ENCODE measurements at regions not wholly inside any gene's neighbourhood (a gene's known extent, or its start where the extent isn't known, plus 50 kb on each side); places are given as distances from the start of the nearest gene placed in this dataset.

- no peak for DNase-seq (ENCODE audit: low read depth)
Observed at GRCh38 chr12:60144395-60144794, 548.6 kb downstream of the SLC16A7 start.

DNA sequence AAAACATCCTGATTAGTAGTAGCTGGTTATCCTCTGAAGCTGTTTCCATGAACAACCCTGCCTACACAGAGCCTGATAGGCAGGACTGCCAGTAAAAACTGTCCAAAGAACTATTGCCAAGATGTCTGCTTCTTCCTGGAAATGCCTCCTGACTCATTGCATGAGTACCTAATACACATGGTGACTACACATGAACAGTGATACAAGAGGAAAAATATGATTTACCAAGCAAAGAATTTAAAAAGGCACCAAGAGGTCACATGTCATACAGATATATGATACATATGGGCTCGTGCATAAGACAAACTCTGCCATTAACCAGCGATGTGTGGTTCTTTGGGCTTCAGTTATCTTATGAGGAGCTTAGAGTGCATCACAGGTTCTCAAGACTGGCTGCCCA is 552.3 kb downstream of the SLC16A7 start:
- no peak for DNase-seq (ENCODE audit: low read depth)

DNA sequence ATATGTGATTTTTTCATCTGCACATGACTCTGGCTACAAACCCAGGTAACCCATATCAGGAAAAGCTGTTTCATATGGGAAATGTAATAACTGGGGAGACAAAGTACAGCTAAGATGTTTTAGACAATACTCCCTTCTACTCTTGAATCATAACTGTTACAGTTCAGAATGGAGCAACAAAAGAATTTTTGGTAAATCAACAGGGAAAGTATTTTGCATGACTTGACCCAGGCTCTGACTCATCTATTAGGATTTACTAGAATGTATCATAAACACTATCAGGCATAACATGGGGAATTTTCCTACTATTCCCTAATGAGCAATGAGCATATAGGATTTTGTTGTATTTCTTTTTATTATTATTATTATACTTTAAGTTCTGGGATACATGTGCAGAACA is 553.0 kb downstream of the SLC16A7 start:
- no peak for DNase-seq (ENCODE audit: low read depth)

GRCh38 chr12:60152756-60153155 is 556.9 kb downstream of the SLC16A7 start:
- no peak for DNase-seq (ENCODE audit: low read depth)

DNA sequence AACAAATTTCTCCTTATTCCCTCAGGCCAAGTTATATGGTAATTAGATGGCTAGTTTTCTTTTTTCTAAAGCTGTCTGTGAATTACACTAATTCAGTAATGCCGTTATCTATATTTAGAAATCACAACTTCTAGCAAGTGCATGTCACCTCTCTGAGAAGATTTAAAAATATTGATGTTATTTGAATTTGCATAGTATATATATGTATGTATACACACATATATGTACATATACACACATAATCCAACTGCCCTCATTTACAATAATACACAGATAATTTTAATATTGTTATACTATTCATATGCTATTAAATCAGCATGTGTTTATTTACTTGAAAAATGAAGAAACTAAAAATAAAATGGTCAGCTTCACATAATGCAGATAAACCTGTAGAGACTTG is 563.9 kb downstream of the SLC16A7 start:
- DNase-seq (ENCODE audit: low read depth): no peak

DNA sequence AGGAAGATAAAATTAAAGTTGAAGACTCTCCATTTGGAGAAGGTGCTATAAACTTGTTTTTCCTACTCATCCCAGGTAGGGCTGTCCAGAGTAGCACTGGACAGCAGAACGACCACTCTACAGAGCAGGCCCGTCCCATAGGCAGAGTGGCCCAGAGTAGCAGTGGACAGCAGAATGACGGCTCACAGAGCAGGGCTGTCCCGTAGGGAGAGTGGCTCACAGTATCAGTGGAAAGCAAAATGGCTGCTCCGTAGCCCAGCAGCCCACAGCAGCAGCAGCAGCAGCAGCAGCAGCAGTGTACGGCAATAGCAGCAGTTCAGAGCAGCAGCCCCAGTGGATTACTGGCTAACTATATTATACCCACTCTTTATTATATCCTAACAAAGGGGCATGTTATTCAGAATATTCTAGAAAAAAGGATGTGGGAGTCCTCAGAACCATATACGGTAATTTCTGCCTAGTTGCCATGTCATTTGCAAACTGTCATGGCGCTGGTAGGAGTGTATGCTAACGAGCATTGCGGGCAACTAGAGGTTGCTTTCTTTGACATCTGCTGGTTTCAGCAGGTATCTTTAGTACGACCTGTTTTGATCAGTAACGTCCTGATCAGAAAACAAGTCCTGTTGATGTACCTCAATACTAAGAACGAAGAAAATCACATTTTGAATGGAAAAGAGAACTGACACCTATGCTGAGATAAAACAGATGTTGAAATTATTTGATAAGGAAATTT is 567.3 kb downstream of the SLC16A7 start:
- no peak for DNase-seq (ENCODE audit: low read depth)

DNA sequence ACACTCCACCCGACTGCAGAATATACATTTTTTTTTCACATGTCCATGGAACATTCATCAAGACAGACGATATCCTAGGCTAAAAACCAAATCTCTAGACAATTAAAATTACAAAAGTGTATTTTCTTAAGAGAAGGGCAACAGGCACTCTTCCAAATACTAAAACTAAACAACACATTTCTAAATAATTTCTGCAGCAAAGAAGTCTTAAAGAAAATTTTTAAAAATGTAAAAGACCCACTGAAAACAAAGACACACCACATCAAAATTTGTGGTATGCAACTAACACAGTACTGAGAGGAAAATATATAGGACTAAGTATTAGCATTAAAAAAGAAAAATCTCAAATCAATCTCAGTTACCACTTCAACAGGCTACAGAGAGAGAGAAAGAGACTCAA is 570.0 kb downstream of the SLC16A7 start:
- no peak for DNase-seq (ENCODE audit: low read depth)

- no peak for DNase-seq (ENCODE audit: low read depth)
Observed at GRCh38 chr12:60168441-60168840, 572.6 kb downstream of the SLC16A7 start.

DNA sequence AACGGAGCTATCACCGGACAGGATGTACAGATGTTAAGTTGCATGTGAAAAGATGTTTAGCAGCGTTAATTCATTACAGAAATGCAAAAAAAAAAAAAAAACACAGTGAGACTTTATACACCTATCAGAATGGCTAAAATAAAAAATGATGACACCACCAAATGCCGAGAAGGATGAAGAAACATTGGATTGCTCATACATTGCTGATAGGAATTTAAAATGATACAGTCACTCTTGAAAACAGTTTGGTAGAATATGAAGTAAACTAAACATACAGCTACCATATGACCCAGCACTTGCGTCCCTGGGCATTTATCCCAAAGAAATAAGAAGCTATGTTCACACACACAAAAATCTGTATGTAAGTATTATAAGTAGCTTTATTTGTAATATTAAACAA is 574.1 kb downstream of the SLC16A7 start:
- DNase-seq (ENCODE audit: low read depth): no peak

- DNase-seq (ENCODE audit: low read depth): no peak
Observed at GRCh38 chr12:60172266-60173211, 576.7 kb downstream of the SLC16A7 start.

DNA sequence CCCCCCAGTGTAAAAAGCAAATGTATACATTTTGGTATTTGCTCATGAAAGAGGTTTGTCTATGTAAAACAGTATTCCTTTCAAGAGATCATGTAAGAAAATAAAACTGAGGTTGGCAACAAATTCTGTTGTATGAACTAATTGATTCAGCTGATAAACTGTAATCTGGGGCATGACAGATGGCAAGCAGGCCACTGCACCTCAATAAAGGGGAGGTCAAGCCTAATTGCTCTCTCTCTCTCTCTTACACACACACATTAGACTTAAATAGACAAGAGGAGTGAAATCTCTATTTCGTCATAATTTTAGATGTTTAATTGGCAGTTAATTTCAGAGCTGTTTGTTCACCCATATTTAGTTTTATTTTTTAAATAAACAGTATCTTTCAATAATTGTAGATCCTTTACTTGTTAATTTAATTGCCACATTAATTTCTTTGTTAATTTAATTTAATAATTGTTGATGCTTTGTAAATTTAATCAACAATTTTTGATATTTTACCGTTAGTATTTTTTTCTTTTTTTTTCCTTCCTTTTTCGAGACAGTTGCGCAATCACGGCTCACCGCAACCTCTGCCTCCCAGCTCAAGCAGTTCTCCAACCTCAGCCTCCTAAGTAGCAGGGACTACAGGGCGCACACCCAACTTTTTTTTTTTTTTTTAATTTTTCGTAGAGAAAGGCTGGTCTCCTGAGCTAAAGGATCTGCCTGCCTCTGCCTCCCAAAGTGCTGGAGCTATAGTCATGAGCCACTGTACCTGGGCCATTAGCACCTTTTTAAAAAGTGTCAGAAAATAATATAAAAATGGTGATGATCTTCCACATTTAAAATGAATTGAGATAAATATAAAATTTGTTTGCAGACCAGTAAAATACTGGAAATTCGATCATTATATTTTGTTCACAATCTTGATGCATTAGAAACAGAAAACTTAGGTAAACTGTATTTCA is 577.7 kb downstream of the SLC16A7 start:
- no peak for DNase-seq (ENCODE audit: low read depth)

GRCh38 chr12:60174476-60174875 is 578.6 kb downstream of the SLC16A7 start:
- no peak for DNase-seq (ENCODE audit: low read depth)

DNA sequence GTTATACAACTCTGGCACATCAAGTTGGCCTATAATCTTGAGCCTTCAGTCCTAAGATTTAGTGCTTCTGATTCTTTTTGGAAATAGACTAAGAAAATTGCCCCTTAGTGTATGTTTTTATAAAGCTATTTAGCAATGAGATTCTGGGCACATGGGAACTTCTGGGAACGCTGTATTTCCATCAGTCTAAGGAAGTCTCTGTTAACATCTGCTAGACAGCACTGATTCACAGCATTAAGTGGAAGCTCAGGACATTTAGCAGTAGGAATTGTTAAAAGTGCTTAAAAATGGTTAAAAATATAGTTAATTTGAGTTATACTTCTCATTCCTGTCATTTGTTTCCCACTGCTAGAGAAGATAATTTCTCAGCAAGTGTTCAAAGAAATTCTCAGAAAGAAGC is 579.1 kb downstream of the SLC16A7 start:
- no peak for DNase-seq (ENCODE audit: low read depth)

- no peak for DNase-seq (ENCODE audit: low read depth)
Observed at GRCh38 chr12:60176891-60177290, 581.1 kb downstream of the SLC16A7 start.

GRCh38 chr12:60180298-60180697 is 584.5 kb downstream of the SLC16A7 start:
- DNase-seq (ENCODE audit: low read depth): no peak

DNA sequence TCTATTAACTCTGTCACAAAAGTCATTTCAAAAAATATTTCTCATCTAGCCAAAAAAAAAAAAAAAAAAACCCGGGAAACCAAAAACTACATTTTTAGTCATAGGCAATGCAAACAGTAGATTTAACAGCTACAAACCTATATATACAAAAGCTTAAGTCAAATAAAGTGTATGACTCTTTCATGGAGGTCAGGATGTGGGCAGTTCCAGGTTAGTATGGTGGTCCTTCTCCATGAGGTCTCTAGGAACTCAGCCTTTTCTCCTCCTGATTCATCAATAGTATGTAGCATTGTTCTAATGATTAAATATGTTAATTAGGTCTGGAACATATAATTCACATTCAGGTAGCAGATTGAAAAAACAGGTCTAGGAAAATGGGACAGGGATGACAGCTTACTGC is 586.5 kb downstream of the SLC16A7 start:
- DNase-seq (ENCODE audit: low read depth): no peak

- no peak for DNase-seq (ENCODE audit: low read depth)
Observed at GRCh38 chr12:60184096-60184495, 588.3 kb downstream of the SLC16A7 start.

DNA sequence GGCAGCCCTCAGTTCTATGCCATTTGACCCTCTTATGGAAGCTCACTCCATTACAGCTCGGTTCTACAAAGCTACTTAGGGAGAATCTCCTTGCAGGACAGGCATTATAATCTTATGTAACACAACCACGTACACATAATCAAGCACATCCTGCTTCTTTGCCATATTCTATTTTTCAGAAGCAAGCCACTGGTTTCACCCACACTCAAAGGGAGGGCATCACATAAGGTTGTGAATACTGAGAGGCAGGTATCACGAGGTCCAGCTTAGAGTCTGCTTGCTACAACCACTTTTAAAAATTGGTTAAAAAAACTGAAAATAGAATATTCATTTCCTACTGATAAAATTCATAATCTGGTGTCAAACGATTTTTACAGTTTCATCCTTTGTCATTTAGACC is 589.2 kb downstream of the SLC16A7 start:
- no peak for DNase-seq (ENCODE audit: low read depth)

- no peak for DNase-seq (ENCODE audit: low read depth)
Observed at GRCh38 chr12:60191271-60191670, 595.4 kb downstream of the SLC16A7 start.

- DNase-seq (ENCODE audit: low read depth): no peak
Observed at GRCh38 chr12:60191676-60192359, 596.0 kb downstream of the SLC16A7 start.

DNA sequence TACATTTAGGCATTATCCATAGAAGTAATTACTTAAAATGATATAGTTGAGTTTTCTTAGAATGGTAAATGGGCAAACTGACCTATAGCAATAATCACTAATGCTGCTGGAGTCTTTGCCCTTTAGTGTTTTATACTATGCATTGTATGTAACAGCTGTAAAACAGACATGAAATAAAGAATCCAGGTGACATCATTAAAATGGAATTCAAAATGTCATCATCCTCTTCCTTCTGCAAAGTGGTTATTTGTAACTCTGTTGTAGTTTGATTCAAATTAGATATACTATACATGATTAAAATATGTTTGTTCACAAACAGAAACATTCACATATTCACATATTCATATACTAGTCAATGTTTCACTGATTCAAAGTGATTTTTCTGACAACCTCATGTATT is 598.8 kb downstream of the SLC16A7 start:
- no peak for DNase-seq (ENCODE audit: low read depth)

GRCh38 chr12:60195483-60195882 is 599.7 kb downstream of the SLC16A7 start:
- DNase-seq (ENCODE audit: low read depth): no peak

Measured in activated T-cell treated with anti-CD3 and anti-CD28 coated beads for 1 hour (primary cell).